ENCODE measurements at regions not wholly inside any gene's neighbourhood (a gene's known extent, or its start where the extent isn't known, plus 50 kb on each side); places are given as distances from the start of the nearest gene placed in this dataset.
"Not testable (repeated sequence)": the region's sequence is repeated elsewhere in the genome, so short reads cannot be mapped to it uniquely, and the experiment has no call there.

GRCh38 chr5:136560126-136560525 is 194.8 kb upstream of the TRPC7 start:
- H2AFZ ChIP-seq (ENCODE audit: insufficient read depth, low read depth, low read length, poor library complexity, severe bottlenecking): no peak overlapping the region
- no peaks in the 10 kb centered on the region for H3K36me3 ChIP-seq (replicated peaks in 1 of 2; ENCODE audit: control extremely low read depth in 1 of 2, control insufficient read depth in 1 of 2, extremely low read depth in 1 of 2, insufficient read depth in 2 of 2, low read length in 1 of 2)
- no peak overlapping the region for H3K27ac Mint-ChIP-seq
- H3K4me1 ChIP-seq (ENCODE audit: control insufficient read depth in 2 of 2, insufficient read depth in 2 of 2, low read length in 2 of 2): no peaks in the 10 kb centered on the region
- peaks cover 5% of the 10 kb centered on the region for H3K9me3 Mint-ChIP-seq (ENCODE audit: insufficient read depth)
- DNase-seq (no peak), ATAC-seq (ENCODE audit: low read depth) (no peak)
- WGBS (ENCODE audit: insufficient coverage): 75% methylated on average over 1 of the region's 1 CpG
- H3K27me3 Mint-ChIP-seq: no peaks in the 10 kb centered on the region
- no peaks in the 10 kb centered on the region for H3K79me2 ChIP-seq (ENCODE audit: control insufficient read depth, insufficient read depth, low read length)
- POLR2A ChIA-PET: no interaction called here
- H3K27ac ChIP-seq (ENCODE audit: low read length in 2 of 2): no peak overlapping the region
- no peak overlapping the region for H3K4me3 Mint-ChIP-seq
- TF ChIP-seq EZH2 (IDR thresholded peaks at IDR 0.05; ENCODE audit: borderline replicate concordance, insufficient read depth, low read depth, low read length, poor library complexity, severe bottlenecking) (no peak), CTCF (IDR thresholded peaks at IDR 0.05) (no peak)
- H3K4me2 ChIP-seq (replicated peaks; ENCODE audit: low read depth, low read length, poor library complexity, severe bottlenecking): no peak overlapping the region
- peaks cover 0 to 11% (median 0%) of the 10 kb centered on the region in 3 donors for H3K9me3 ChIP-seq (ENCODE audit: control extremely low read depth in 1 of 3, control insufficient read depth in 2 of 3, insufficient read depth in 1 of 3, low read length in 2 of 3)
- H3K4me3 ChIP-seq (ENCODE audit: control extremely low read depth in 1 of 5, extremely low read depth in 1 of 5, insufficient read depth in 1 of 5, low read depth in 2 of 5, low read length in 4 of 5): no peak overlapping the region
- intact Hi-C loops (cut with micrococcal nuclease): no loop called here
- no peaks in the 10 kb centered on the region for H3K27me3 ChIP-seq (replicated peaks in 1 of 4; ENCODE audit: control extremely low read depth in 1 of 4, control insufficient read depth in 3 of 4, insufficient read depth in 4 of 4, low read length in 3 of 4)
- CTCF ChIA-PET: no interaction called here
- H3K4me1 Mint-ChIP-seq: no peaks in the 10 kb centered on the region
- no peaks in the 10 kb centered on the region for H4K20me1 ChIP-seq (ENCODE audit: control insufficient read depth, insufficient read depth, low read length, poor library complexity, severe bottlenecking)
- no peak overlapping the region for H3K9ac ChIP-seq (ENCODE audit: low read length)

DNA sequence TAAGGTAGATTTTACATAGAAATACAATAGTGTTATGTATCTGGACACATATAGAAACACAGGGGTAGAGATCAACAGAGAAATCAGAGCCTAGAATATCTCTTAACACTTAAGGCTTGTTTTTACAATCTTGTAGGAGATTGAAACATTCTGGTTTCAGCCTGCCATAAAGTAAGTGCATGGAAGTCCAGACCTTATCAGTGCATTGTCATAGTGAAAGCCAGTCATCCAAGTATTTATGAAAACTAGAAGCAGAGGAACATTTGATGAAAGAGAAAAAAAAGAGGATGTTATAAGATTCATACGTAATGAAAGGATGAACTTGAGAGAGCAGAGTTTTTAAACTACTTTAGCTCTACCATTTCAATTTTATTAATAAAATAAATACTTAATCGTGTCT is 194.3 kb upstream of the TRPC7 start:
- peaks cover 6% of the 10 kb centered on the region for H3K9me3 Mint-ChIP-seq (ENCODE audit: insufficient read depth)
- Histone ChIP-seq H3K27me3 (replicated peaks in 1 of 4; ENCODE audit: control extremely low read depth in 1 of 4, control insufficient read depth in 3 of 4, insufficient read depth in 4 of 4, low read length in 3 of 4) (no peaks in the 10 kb centered on the region), H4K20me1 (ENCODE audit: control insufficient read depth, insufficient read depth, low read length, poor library complexity, severe bottlenecking) (no peaks in the 10 kb centered on the region), H2AFZ (ENCODE audit: insufficient read depth, low read depth, low read length, poor library complexity, severe bottlenecking) (no peak overlapping the region), H3K4me2 (replicated peaks; ENCODE audit: low read depth, low read length, poor library complexity, severe bottlenecking) (no peak overlapping the region), H3K27ac (ENCODE audit: low read length in 2 of 2) (no peak overlapping the region), H3K4me3 (ENCODE audit: control extremely low read depth in 1 of 5, extremely low read depth in 1 of 5, insufficient read depth in 1 of 5, low read depth in 2 of 5, low read length in 4 of 5) (no peak overlapping the region), H3K79me2 (ENCODE audit: control insufficient read depth, insufficient read depth, low read length) (no peaks in the 10 kb centered on the region), H3K4me1 (ENCODE audit: control insufficient read depth in 2 of 2, insufficient read depth in 2 of 2, low read length in 2 of 2) (no peaks in the 10 kb centered on the region), H3K36me3 (replicated peaks in 1 of 2; ENCODE audit: control extremely low read depth in 1 of 2, control insufficient read depth in 1 of 2, extremely low read depth in 1 of 2, insufficient read depth in 2 of 2, low read length in 1 of 2) (no peaks in the 10 kb centered on the region), H3K9ac (ENCODE audit: low read length) (no peak overlapping the region), H3K9me3 (ENCODE audit: control extremely low read depth in 1 of 3, control insufficient read depth in 2 of 3, insufficient read depth in 1 of 3, low read length in 2 of 3) (peaks cover 0 to 11% (median 0%) of the 10 kb centered on the region in 3 donors)
- ChIA-PET POLR2A (no interaction called here), CTCF (no interaction called here)
- no peak for ATAC-seq (ENCODE audit: low read depth)
- no peak for DNase-seq
- no peaks in the 10 kb centered on the region for H3K4me1 Mint-ChIP-seq
- no peaks in the 10 kb centered on the region for H3K27me3 Mint-ChIP-seq
- H3K27ac Mint-ChIP-seq: no peak overlapping the region
- no peak overlapping the region for H3K4me3 Mint-ChIP-seq
- no CpG with 5 or more reads among the region's 2 CpGs for WGBS (ENCODE audit: insufficient coverage)
- no peak for TF ChIP-seq CTCF (IDR thresholded peaks at IDR 0.05)
- no peak for TF ChIP-seq EZH2 (IDR thresholded peaks at IDR 0.05; ENCODE audit: borderline replicate concordance, insufficient read depth, low read depth, low read length, poor library complexity, severe bottlenecking)
- intact Hi-C loops (cut with micrococcal nuclease): no loop called here

DNA sequence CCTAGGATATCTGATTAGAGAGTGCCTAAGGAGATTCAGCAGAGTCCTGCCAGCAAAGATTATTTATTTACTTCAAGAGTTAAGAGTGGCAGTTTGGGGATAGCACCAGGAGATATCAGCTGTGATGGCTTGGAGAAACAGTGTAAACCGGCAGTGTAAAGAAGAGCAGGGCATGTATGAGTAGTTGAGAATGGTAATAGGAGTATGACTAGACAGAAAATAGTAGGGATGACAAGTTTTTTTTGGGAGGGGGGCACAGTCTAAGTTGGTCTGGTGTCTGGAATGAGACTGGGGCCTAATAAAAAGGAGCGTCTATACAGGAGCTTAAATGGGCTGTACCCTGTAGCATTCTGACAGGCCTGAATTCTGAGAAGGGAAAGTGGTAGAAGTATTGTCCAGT is 181.8 kb upstream of the TRPC7 start:
- DNase-seq; H3K9me3 ChIP-seq (ENCODE audit: control extremely low read depth in 1 of 3, control insufficient read depth in 2 of 3, insufficient read depth in 1 of 3, low read length in 2 of 3); H3K27me3 Mint-ChIP-seq; H3K4me1 ChIP-seq (ENCODE audit: control insufficient read depth in 2 of 2, insufficient read depth in 2 of 2, low read length in 2 of 2); H3K4me1 Mint-ChIP-seq; H3K4me3 ChIP-seq (ENCODE audit: control extremely low read depth in 1 of 5, extremely low read depth in 1 of 5, insufficient read depth in 1 of 5, low read depth in 2 of 5, low read length in 4 of 5); H3K27ac ChIP-seq (ENCODE audit: low read length in 2 of 2); CTCF ChIA-PET; ATAC-seq (ENCODE audit: low read depth); intact Hi-C loops (cut with micrococcal nuclease); H4K20me1 ChIP-seq (ENCODE audit: control insufficient read depth, insufficient read depth, low read length, poor library complexity, severe bottlenecking); H3K36me3 ChIP-seq (replicated peaks in 1 of 2; ENCODE audit: control extremely low read depth in 1 of 2, control insufficient read depth in 1 of 2, extremely low read depth in 1 of 2, insufficient read depth in 2 of 2, low read length in 1 of 2); POLR2A ChIA-PET; H2AFZ ChIP-seq (ENCODE audit: insufficient read depth, low read depth, low read length, poor library complexity, severe bottlenecking); H3K4me2 ChIP-seq (replicated peaks; ENCODE audit: low read depth, low read length, poor library complexity, severe bottlenecking); H3K9ac ChIP-seq (ENCODE audit: low read length); H3K27me3 ChIP-seq (replicated peaks in 1 of 4; ENCODE audit: control extremely low read depth in 1 of 4, control insufficient read depth in 3 of 4, insufficient read depth in 4 of 4, low read length in 3 of 4); H3K9me3 Mint-ChIP-seq (ENCODE audit: insufficient read depth); H3K79me2 ChIP-seq (ENCODE audit: control insufficient read depth, insufficient read depth, low read length); H3K4me3 Mint-ChIP-seq; H3K27ac Mint-ChIP-seq: not testable (repeated sequence)
- 100% methylated on average over 1 of the region's 2 CpGs for WGBS (ENCODE audit: insufficient coverage)
